ENCODE measurements at regions not wholly inside any gene's neighbourhood (a gene's known extent, or its start where the extent isn't known, plus 50 kb on each side); places are given as distances from the start of the nearest gene placed in this dataset.

DNA sequence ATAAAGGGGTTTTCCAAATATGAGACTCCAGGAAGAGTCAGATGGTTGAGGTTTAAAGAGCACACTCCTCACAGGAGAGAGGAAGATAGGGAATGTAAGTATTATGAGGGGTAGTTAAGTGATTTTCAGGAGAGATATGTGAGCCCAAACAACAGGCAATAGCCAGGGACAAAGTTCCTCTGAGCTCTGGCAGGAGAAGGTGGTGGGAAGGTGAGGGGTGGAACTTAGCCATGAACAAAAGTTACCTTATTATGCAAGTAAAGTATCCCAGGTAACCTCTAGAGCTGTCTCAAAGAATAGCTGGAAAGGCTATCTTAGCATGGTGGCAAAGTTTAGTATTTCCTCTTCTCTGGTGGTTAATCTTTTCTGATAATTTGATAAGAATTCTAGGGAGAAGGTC lies 450.5 kb upstream of the PTPRD start:
- no peak for TF ChIP-seq CTCF (IDR thresholded peaks at IDR 0.05)
- TF ChIP-seq POLR2AphosphoS5 (IDR thresholded peaks at IDR 0.05; ENCODE audit: low read depth, low read length) = no peak

All from Panc1 (cell line).